K562 (cell line): ENCODE measurements at regions not wholly inside any gene's neighbourhood (a gene's known extent, or its start where the extent isn't known, plus 50 kb on each side); places are given as distances from the start of the nearest gene placed in this dataset.

Source experiments
- ATAC-seq: fragments of 200-7000 bp; cut with Tn5 transposase; 3 replicates; pipeline ENCODE4 v1.9.1; 2020; ENCODE audit warnings: moderate library complexity
- BruUV-seq: library from RNA; stranded (reverse); fragments of 400-500 nt; replicated peaks from 2 replicates; lab custom pipeline; 2021; lab: Mats Ljungman, UMichigan
- CTCF ChIA-PET: fragments of 300-600 bp; formaldehyde crosslinking; extraction: SDS; loops from one replicate; lab custom pipeline; 2021; ENCODE audit warnings: low intra/inter-chr PET ratio; lab: Yijun Ruan, JAX
- POLR2A ChIA-PET: fragments of 300-600, 350-650 bp; sonication (Branson Sonifier 250); formaldehyde crosslinking; extraction: SDS; loops from one replicate; lab custom pipeline; 2021; ENCODE audit warnings: antibody characterized with exemption, inconsistent platforms; lab: Yijun Ruan, JAX
- DNase-seq, 4 experiments: peaks; one replicate each; pipeline versions ENCODE4 v3.0.0 to v3.0.0-alpha.2; 2011 to 2018; ENCODE audit warnings: low spot score in 3 of 4, mixed read lengths in 3 of 4; ENCODE audit errors: extremely low read depth in 1 of 4
- FAIRE-seq: peaks from 2 replicates; lab custom pipeline; 2011; peaks lifted over from hg19 to GRCh38; lab: Jason Lieb, UNC
- H2AFZ ChIP-seq: 2 replicates; pipeline ENCODE4 v1.6.0; 2011; ENCODE audit warnings: low read depth, low read length, control low read depth, inconsistent platforms
- H3K27ac ChIP-seq: fragments of 200-600 bp; 3 replicates; pipeline ENCODE4 v1.8.0; 2011; ENCODE audit warnings: low read depth, mild to moderate bottlenecking, control low read depth, inconsistent platforms, low read length, moderate library complexity, mixed read lengths; ENCODE audit errors: extremely low read depth
- H3K27me3 ChIP-seq, 2 experiments: fragments of 300-600 bp in 1 of 2; 2 replicates in 1 of 2; 3 replicates in 1 of 2; pipeline versions ENCODE4 v1.6.0 to v1.8.0; 2011; ENCODE audit warnings: inconsistent platforms in 2 of 2, low read length in 2 of 2, mild to moderate bottlenecking in 1 of 2, mixed read lengths in 1 of 2, moderate library complexity in 1 of 2; ENCODE audit not compliant: control insufficient read depth in 2 of 2, insufficient read depth in 2 of 2
- H3K36me3 ChIP-seq: fragments of 300-600 bp; 3 replicates; pipeline ENCODE4 v1.8.0; 2011; ENCODE audit warnings: mild to moderate bottlenecking, low read length, inconsistent platforms; ENCODE audit not compliant: control insufficient read depth, insufficient read depth
- H3K4me1 ChIP-seq, 2 experiments: fragments of 200-600 bp in 1 of 2; replicated peaks in 1 of 2; 2 replicates in 1 of 2; 3 replicates in 1 of 2; pipeline versions ENCODE4 v1.5.1 to v1.8.0; 2011; ENCODE audit warnings: inconsistent platforms in 2 of 2, low read length in 2 of 2, mild to moderate bottlenecking in 1 of 2, mixed read lengths in 1 of 2, moderate library complexity in 1 of 2; ENCODE audit not compliant: control insufficient read depth in 2 of 2, insufficient read depth in 2 of 2
- H3K4me2 ChIP-seq: 2 replicates; pipeline ENCODE4 v1.6.1; 2011; ENCODE audit warnings: low read length, control low read depth, inconsistent platforms, mixed read lengths; ENCODE audit not compliant: insufficient read depth
- H3K4me3 ChIP-seq: fragments of 200-600 bp; sonication (generic), shearing (Covaris generic); 2 replicates; pipeline ENCODE4 v1.5.1; 2016; ENCODE audit warnings: control low read depth, inconsistent platforms
- H3K79me2 ChIP-seq: fragments of 200-600 bp; 3 replicates; pipeline ENCODE4 v1.8.0; 2011; ENCODE audit warnings: low read length, inconsistent platforms; ENCODE audit not compliant: control insufficient read depth, insufficient read depth
- H3K9ac ChIP-seq, 2 experiments: 2 replicates each; pipeline versions ENCODE4 v1.6.0 to v1.6.1; 2011; ENCODE audit warnings: low read depth in 2 of 2, low read length in 2 of 2, control low read depth in 1 of 2, inconsistent platforms in 1 of 2, mild to moderate bottlenecking in 1 of 2, mixed read lengths in 1 of 2; ENCODE audit not compliant: insufficient read depth in 1 of 2
- H3K9me1 ChIP-seq: one replicate; pipeline ENCODE4 v1.6.0; 2011; ENCODE audit warnings: inconsistent platforms, mild to moderate bottlenecking, low read length, moderate library complexity; ENCODE audit not compliant: control insufficient read depth, insufficient read depth
- H3K9me3 ChIP-seq: replicated peaks from 2 replicates; pipeline ENCODE4 v1.5.1; 2011; ENCODE audit warnings: low read depth, low read length, inconsistent platforms; ENCODE audit not compliant: control insufficient read depth, insufficient read depth
- H4K20me1 ChIP-seq: replicated peaks from 2 replicates; pipeline ENCODE4 v1.6.1; 2011; ENCODE audit warnings: low read length, inconsistent platforms, mixed read lengths; ENCODE audit not compliant: control insufficient read depth, insufficient read depth
- ARNT ChIP-seq, 2 experiments: fragments of 450-650 bp; IDR thresholded peaks; 2 replicates each; pipeline ENCODE4 v1.6.1; 2016; ENCODE audit warnings: mild to moderate bottlenecking in 1 of 2
- CBX1 ChIP-seq: sonication (generic); IDR thresholded peaks from 2 replicates; pipeline ENCODE4 v1.6.1; 2016; ENCODE audit warnings: antibody characterized with exemption, low read depth, mild to moderate bottlenecking
- ETV1 ChIP-seq: fragments of 450-650 bp; conservative IDR thresholded peaks from 2 replicates; pipeline ENCODE4 v1.6.1; 2016; ENCODE audit warnings: missing genetic modification characterization, control low read depth, low read depth, missing compliant biosample characterization
- MCM3 ChIP-seq: fragments of 450-650 bp; IDR thresholded peaks from 2 replicates; pipeline ENCODE4 v1.6.1; 2016
- NR2C1 ChIP-seq, 2 experiments: fragments of 450-650 bp; IDR thresholded peaks; 2 replicates each; pipeline ENCODE4 v1.6.1; 2017; ENCODE audit warnings: mild to moderate bottlenecking in 2 of 2, antibody characterized with exemption in 1 of 2, inconsistent platforms in 1 of 2, missing compliant biosample characterization in 1 of 2, missing genetic modification characterization in 1 of 2
- POLR2A ChIP-seq: fragments of 450-650 bp; conservative IDR thresholded peaks from 2 replicates; pipeline ENCODE4 v1.6.1; 2016
- RBM15 ChIP-seq: fragments of 200-400 bp; formaldehyde crosslinking; IDR thresholded peaks from 2 replicates; pipeline ENCODE4 v1.6.1; 2018; ENCODE audit warnings: mild to moderate bottlenecking, low read length, moderate library complexity; ENCODE audit not compliant: insufficient read depth
- RNF2 ChIP-seq: sonication (generic); IDR thresholded peaks from 2 replicates; pipeline ENCODE4 v1.6.1; 2016
- SMAD1 ChIP-seq: fragments of 150-350 bp; IDR thresholded peaks from 2 replicates; pipeline ENCODE4 v1.6.1; 2014; ENCODE audit warnings: low read length, low read depth; ENCODE audit not compliant: partially characterized antibody
- SOX6 ChIP-seq: fragments of 450-650 bp; IDR thresholded peaks from 2 replicates; pipeline ENCODE4 v1.6.1; 2014; ENCODE audit warnings: mild to moderate bottlenecking
- STAG1 ChIP-seq: sonication (generic); formaldehyde crosslinking; IDR thresholded peaks from 2 replicates; pipeline ENCODE4 v1.5.0; 2020; ENCODE audit warnings: missing genetic modification reagents, borderline replicate concordance
- TRIM28 ChIP-seq: fragments of 450-650 bp; IDR thresholded peaks from 2 replicates; pipeline ENCODE4 v1.6.1; 2017
- ZNF583 ChIP-seq: fragments of 250-450 bp; sonication (Bioruptor Pico); IDR thresholded peaks from 2 replicates; pipeline ENCODE4 v1.4.0; 2020
- ZSCAN32 ChIP-seq: fragments of 450-650 bp; formaldehyde crosslinking; IDR thresholded peaks from 2 replicates; pipeline ENCODE4 v1.4.0; 2020; ENCODE audit warnings: mild to moderate bottlenecking, moderate library complexity
- WGBS: fragments of 100-300 bp; shearing (Covaris generic); methylation state at CpG from one replicate; pipeline ENCODE4 v1.1.6; 2016; ENCODE audit warnings: low coverage, mixed read lengths; ENCODE audit not compliant: insufficient coverage; ENCODE audit errors: missing lambda C conversion rate; 5-methylcytosine and 5-hydroxymethylcytosine counted together
- in situ Hi-C: fragments of 300-500 bp; cut with MboI; formaldehyde crosslinking; loops from 4 replicates; pipeline ENCODE4 v1.15.0; 2018; ENCODE audit warnings: inconsistent platforms, mixed read lengths
- intact Hi-C: fragments of 100-400 bp; cut with micrococcal nuclease; formaldehyde crosslinking; loops from 2 replicates; pipeline ENCODE4 v1.14.2; 2022
- TF ChIP-seq, protein P1 (sequence below): sonication (generic); IDR thresholded peaks from 2 replicates; pipeline ENCODE4 v1.6.1; 2016

DNA sequence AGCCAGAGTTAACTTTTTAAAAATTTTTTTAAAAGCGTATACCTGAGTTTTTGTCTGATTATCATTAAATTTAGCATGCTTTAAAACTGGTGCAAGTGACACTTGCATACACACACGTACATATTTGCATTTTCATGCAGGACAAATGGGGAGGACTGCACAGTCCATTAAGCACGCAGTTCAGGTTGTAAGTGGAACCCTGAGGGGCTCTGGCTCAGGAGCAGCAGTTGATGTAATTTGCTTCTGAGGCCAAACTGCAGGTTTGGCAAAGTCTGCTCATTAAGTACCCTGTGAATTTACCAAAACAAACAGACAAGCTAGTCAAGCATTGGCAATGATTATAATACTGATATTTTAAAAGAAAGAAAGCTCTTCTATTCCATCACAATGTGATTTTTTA, 215.8 kb upstream of the PFKP start:
- Histone ChIP-seq H3K79me2 (no peaks in the 10 kb centered on the region), H3K4me2 (no peak overlapping the region), H4K20me1 (no peaks in the 10 kb centered on the region), H3K4me3 (no peak overlapping the region), H3K9me3 (no peaks in the 10 kb centered on the region), H3K27me3 (no peaks in the 10 kb centered on the region), H3K9me1 (no peaks in the 10 kb centered on the region), H3K9ac (no peak overlapping the region), H3K27ac (no peak overlapping the region), H2AFZ (no peak overlapping the region), H3K36me3 (no peaks in the 10 kb centered on the region), H3K4me1 (no peaks in the 10 kb centered on the region)
- ChIA-PET POLR2A (interaction anchor here (0.6 kb wide), 1 partner anchor 229 kb away, joined by 4 read pairs; no protein-coding TSS in a partner anchor), CTCF (no interaction called here)
- BruUV-seq: no TSS peak
- in situ Hi-C loops: no loop called here
- WGBS: 1% methylated on average over 3 of the region's 3 CpGs
- DNase-seq (no peak), FAIRE-seq (no peak), ATAC-seq (no peak)
- intact Hi-C loops: no loop called here
- TF ChIP-seq, protein P1, sequence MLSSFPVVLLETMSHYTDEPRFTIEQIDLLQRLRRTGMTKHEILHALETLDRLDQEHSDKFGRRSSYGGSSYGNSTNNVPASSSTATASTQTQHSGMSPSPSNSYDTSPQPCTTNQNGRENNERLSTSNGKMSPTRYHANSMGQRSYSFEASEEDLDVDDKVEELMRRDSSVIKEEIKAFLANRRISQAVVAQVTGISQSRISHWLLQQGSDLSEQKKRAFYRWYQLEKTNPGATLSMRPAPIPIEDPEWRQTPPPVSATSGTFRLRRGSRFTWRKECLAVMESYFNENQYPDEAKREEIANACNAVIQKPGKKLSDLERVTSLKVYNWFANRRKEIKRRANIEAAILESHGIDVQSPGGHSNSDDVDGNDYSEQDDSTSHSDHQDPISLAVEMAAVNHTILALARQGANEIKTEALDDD: no peak
- TF ChIP-seq RBM15 (no peak), NR2C1 (IDR thresholded peaks at IDR 0.05) (no peak), NR2C1 (tag; IDR thresholded peaks at IDR 0.05) (no peak), MCM3 (no peak), POLR2A (no peak), SOX6 (no peak), TRIM28 (no peak), STAG1 (CRISPR knock-in tag) (no peak), ZSCAN32 (CRISPR knock-in tag) (no peak), CBX1 (no peak), SMAD1 (no peak), RNF2 (no peak), ZNF583 (no peak), ETV1 (tag) (no peak), ARNT (IDR thresholded peaks at IDR 0.05) (no peak)
